Parathyroid adenoma (tissue), 2 donors: ENCODE measurements at regions not wholly inside any gene's neighbourhood (a gene's known extent, or its start where the extent isn't known, plus 50 kb on each side); places are given as distances from the start of the nearest gene placed in this dataset.

Source experiments
- H2AFZ ChIP-seq: fragments of 300-600 bp; sonication (generic); one replicate; pipeline ENCODE4 v1.7.0; 2017; ENCODE audit warnings: antibody characterized with exemption, mild to moderate bottlenecking
- H3K27ac ChIP-seq: fragments of 300-600 bp; sonication (generic); one replicate; pipeline ENCODE4 v1.7.0; 2017
- H3K27me3 ChIP-seq: fragments of 300-600 bp; sonication (generic); one replicate; pipeline ENCODE4 v1.7.0; 2017; ENCODE audit warnings: low read length; ENCODE audit not compliant: control insufficient read depth, insufficient read depth
- H3K36me3 ChIP-seq: fragments of 300-600 bp; sonication (generic); one replicate; pipeline ENCODE4 v1.7.0; 2017; ENCODE audit warnings: low read length; ENCODE audit not compliant: control insufficient read depth, insufficient read depth
- H3K4me1 ChIP-seq: fragments of 300-600 bp; sonication (generic); one replicate; pipeline ENCODE4 v1.7.0; 2017; ENCODE audit warnings: control low read depth
- H3K4me2 ChIP-seq: fragments of 300-600 bp; sonication (generic); one replicate; pipeline ENCODE4 v1.7.0; 2017; ENCODE audit warnings: low read length
- H3K4me3 ChIP-seq: fragments of 300-600 bp; sonication (generic); one replicate; pipeline ENCODE4 v1.7.0; 2017; ENCODE audit warnings: low read depth, low read length
- H3K79me2 ChIP-seq: fragments of 300-600 bp; sonication (generic); one replicate; pipeline ENCODE4 v1.7.0; 2017; ENCODE audit warnings: control low read depth
- H3K9ac ChIP-seq: fragments of 300-600 bp; sonication (generic); one replicate; pipeline ENCODE4 v1.7.0; 2017; ENCODE audit warnings: mild to moderate bottlenecking
- H3K9me3 ChIP-seq: fragments of 300-600 bp; sonication (generic); one replicate; pipeline ENCODE4 v1.7.0; 2017; ENCODE audit warnings: low read length; ENCODE audit not compliant: control insufficient read depth
- CTCF ChIP-seq: fragments of 300-600 bp; sonication (generic); IDR thresholded peaks from one replicate; pipeline ENCODE4 v1.7.0; 2017; ENCODE audit warnings: antibody characterized with exemption, mild to moderate bottlenecking
- donor health status: primary hyperparathyroidism.

DNA sequence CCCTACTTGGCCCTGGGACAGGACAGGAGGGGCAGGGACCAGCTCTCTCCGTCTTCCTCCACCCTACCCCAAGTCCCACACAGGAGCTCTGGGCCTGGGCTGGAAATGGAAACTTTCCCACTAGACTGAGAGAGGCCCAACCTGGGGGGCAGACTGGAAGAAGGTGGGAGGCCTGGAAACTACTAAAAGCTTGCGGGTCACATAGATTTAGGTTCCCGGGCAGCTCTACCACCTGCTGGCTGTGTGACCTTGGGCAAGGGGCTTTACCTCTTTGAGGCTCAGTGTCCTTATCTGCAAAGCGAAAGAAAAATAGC, 49.9 kb upstream of the CCDC174 start:
- Histone ChIP-seq H3K9ac (no peak overlapping the region), H3K79me2 (no peaks in the 10 kb centered on the region), H3K4me1 (no peaks in the 10 kb centered on the region), H3K27me3 (no peaks in the 10 kb centered on the region), H3K9me3 (no peaks in the 10 kb centered on the region), H3K4me2 (peak overlapping the region; percentile 67), H3K4me3 (no peak overlapping the region), H3K27ac (no peak overlapping the region), H2AFZ (no peak overlapping the region), H3K36me3 (no peaks in the 10 kb centered on the region)
- no peak for TF ChIP-seq CTCF
